ENCODE measurements at regions not wholly inside any gene's neighbourhood (a gene's known extent, or its start where the extent isn't known, plus 50 kb on each side); places are given as distances from the start of the nearest gene placed in this dataset.

GRCh38 chr10:27372095-27372494 is 131.5 kb upstream of the ACBD5 start:
- no peak for TF ChIP-seq ZNF8 (CRISPR knock-in tag; IDR thresholded peaks at IDR 0.05)
- TF ChIP-seq TOX (CRISPR knock-in tag; IDR thresholded peaks at IDR 0.05; ENCODE audit: borderline replicate concordance) = no peak
- no peak for TF ChIP-seq ZNF70 (CRISPR knock-in tag; IDR thresholded peaks at IDR 0.05)
- TF ChIP-seq RARB (CRISPR knock-in tag; IDR thresholded peaks at IDR 0.05) = no peak
- no peak for TF ChIP-seq CSDC2 (CRISPR knock-in tag; IDR thresholded peaks at IDR 0.05)
- no peak for TF ChIP-seq ZFP3 (CRISPR knock-in tag; IDR thresholded peaks at IDR 0.05)
- TF ChIP-seq, protein P1, sequence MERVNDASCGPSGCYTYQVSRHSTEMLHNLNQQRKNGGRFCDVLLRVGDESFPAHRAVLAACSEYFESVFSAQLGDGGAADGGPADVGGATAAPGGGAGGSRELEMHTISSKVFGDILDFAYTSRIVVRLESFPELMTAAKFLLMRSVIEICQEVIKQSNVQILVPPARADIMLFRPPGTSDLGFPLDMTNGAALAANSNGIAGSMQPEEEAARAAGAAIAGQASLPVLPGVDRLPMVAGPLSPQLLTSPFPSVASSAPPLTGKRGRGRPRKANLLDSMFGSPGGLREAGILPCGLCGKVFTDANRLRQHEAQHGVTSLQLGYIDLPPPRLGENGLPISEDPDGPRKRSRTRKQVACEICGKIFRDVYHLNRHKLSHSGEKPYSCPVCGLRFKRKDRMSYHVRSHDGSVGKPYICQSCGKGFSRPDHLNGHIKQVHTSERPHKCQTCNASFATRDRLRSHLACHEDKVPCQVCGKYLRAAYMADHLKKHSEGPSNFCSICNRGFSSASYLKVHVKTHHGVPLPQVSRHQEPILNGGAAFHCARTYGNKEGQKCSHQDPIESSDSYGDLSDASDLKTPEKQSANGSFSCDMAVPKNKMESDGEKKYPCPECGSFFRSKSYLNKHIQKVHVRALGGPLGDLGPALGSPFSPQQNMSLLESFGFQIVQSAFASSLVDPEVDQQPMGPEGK (CRISPR knock-in tag; IDR thresholded peaks at IDR 0.05; ENCODE audit: borderline replicate concordance) = no peak
- TF ChIP-seq ISL1 (CRISPR knock-in tag; IDR thresholded peaks at IDR 0.05) = no peak
- no peak for TF ChIP-seq POU6F1 (CRISPR knock-in tag; IDR thresholded peaks at IDR 0.05; ENCODE audit: borderline replicate concordance, low read depth)
